ENCODE measurements at regions not wholly inside any gene's neighbourhood (a gene's known extent, or its start where the extent isn't known, plus 50 kb on each side); places are given as distances from the start of the nearest gene placed in this dataset.

DNA sequence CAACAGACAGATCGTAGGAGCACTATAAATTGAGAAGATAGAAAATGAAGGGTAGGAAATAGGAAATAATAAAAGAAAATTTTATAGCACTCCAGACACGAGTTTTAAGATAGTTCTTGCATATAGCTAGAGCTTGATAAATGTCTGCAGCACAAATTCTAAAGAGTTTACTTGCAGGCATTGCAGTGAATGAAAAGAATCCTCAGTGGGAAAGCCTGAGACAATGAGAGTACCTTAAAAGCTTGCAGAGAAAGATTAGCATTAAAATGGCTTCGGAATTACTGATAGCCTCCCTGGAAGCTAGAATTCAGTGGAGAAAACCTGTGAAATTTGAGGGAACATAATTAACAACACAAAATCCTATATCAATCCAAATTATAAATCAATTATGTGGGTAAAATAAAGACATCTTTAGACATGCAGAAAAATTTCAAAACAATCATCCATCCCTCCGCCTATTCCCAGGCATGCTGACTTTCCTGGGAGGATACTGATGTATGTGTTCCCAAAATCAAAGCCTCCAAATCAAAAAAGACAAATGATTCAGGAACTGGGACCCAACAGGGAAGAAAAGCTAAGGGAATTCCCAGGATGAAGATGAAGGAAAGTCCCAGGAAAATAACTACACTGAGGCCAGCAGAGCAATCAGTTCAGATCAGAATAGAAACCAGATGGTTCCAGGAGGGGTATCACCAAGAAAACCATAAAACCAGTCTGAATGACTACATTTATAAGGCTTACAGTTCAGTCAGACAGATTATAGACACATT, 305.9 kb upstream of the USP25 start:
- H3K4me1 ChIP-seq (ENCODE audit: insufficient read depth, low read length) = no peaks in the 10 kb centered on the region
- H3K4me3 ChIP-seq (replicated peaks in 1 of 3; ENCODE audit: insufficient read depth in 1 of 3, low read depth in 2 of 3, low read length in 3 of 3) = no peak overlapping the region
- no peaks in the 10 kb centered on the region for H3K9me3 ChIP-seq (ENCODE audit: low read length)
- no peak overlapping the region for H3K4me2 ChIP-seq (ENCODE audit: low read depth, low read length)
- no TSS peak for BruUV-seq (replicated peaks)
- H3K9ac ChIP-seq (ENCODE audit: insufficient read depth, low read depth, low read length) = no peak overlapping the region
- H3K79me2 ChIP-seq (ENCODE audit: insufficient read depth, low read length) = peaks cover 2% of the 10 kb centered on the region
- FAIRE-seq (no peak), ATAC-seq (no peak), DNase-seq (ENCODE audit: low spot score) (no peak)
- no peak overlapping the region for H3K27ac ChIP-seq (ENCODE audit: extremely low read length, insufficient read depth, low read length)
- H4K20me1 ChIP-seq (ENCODE audit: insufficient read depth, low read length) = no peaks in the 10 kb centered on the region
- no peaks in the 10 kb centered on the region for H3K27me3 ChIP-seq (ENCODE audit: control insufficient read depth in 1 of 2, insufficient read depth in 2 of 2, low read length in 2 of 2)
- ChIA-PET POLR2A (no interaction called here), CTCF (ENCODE audit: low intra/inter-chr PET ratio, low total read pairs) (no interaction called here)
- in situ Hi-C loops (cut with HindIII; ENCODE audit: extremely low pct_ligation_motif_present, low pct_unique_long_range_greater_than_20kb) (no loop called here), intact Hi-C loops (cut with micrococcal nuclease; ENCODE audit: unreplicated experiment) (no loop called here)
- no peak for TF ChIP-seq ZNF605 (CRISPR knock-in tag; IDR thresholded peaks at IDR 0.05)
- no peak for TF ChIP-seq ZFP36L1 (CRISPR knock-in tag; IDR thresholded peaks at IDR 0.05)
- no peak for TF ChIP-seq ZNF773 (CRISPR knock-in tag; IDR thresholded peaks at IDR 0.05; ENCODE audit: borderline replicate concordance)
- no peak for TF ChIP-seq JUND (CRISPR knock-in tag; IDR thresholded peaks at IDR 0.05)
- no peak for TF ChIP-seq ZNF407 (CRISPR knock-in tag; IDR thresholded peaks at IDR 0.05; ENCODE audit: not compliant biosample characterization)
- no peak for TF ChIP-seq ZNF496 (CRISPR knock-in tag; IDR thresholded peaks at IDR 0.05; ENCODE audit: insufficient replicate concordance)
- TF ChIP-seq ZNF7 (CRISPR knock-in tag; IDR thresholded peaks at IDR 0.05) = no peak
- no peak for TF ChIP-seq ZNF782 (CRISPR knock-in tag; IDR thresholded peaks at IDR 0.05; ENCODE audit: borderline replicate concordance)
- no peak for TF ChIP-seq MYC (CRISPR knock-in tag; IDR thresholded peaks at IDR 0.05; ENCODE audit: borderline replicate concordance)
- TF ChIP-seq SOX5 (CRISPR knock-in tag; IDR thresholded peaks at IDR 0.05; ENCODE audit: borderline replicate concordance) = no peak
- no peak for TF ChIP-seq ATF7 (IDR thresholded peaks at IDR 0.05)
- no peak for TF ChIP-seq ATF7 (CRISPR knock-in tag; IDR thresholded peaks at IDR 0.05)
- H2AFZ ChIP-seq (ENCODE audit: low read length) = no peak overlapping the region
- no peaks in the 10 kb centered on the region; a peak in 1 of 5 replicates for H3K36me3 ChIP-seq (replicated peaks in 1 of 2; ENCODE audit: control insufficient read depth in 1 of 2, insufficient read depth in 2 of 2, low read length in 2 of 2)
- WGBS (ENCODE audit: low lambda C conversion rate) = 96% methylated on average over 4 of the region's 4 CpGs
